IMR-90 (cell line): ENCODE measurements at regions not wholly inside any gene's neighbourhood (a gene's known extent, or its start where the extent isn't known, plus 50 kb on each side); places are given as distances from the start of the nearest gene placed in this dataset.

Experiments used
- ATAC-seq: fragments of 200-7000 bp; cut with Tn5 transposase; 2 replicates; pipeline ENCODE4 v1.9.1; 2020; ENCODE audit warnings: low read depth, mild to moderate bottlenecking, moderate library complexity
- BruUV-seq: library from RNA; stranded (reverse); fragments of 400-500 nt; replicated peaks from 2 replicates; lab custom pipeline; 2021; lab: Mats Ljungman, UMichigan
- CTCF ChIA-PET: fragments of 300-600 bp; formaldehyde crosslinking; extraction: SDS; loops from one replicate; lab custom pipeline; 2021; ENCODE audit warnings: antibody characterized with exemption; lab: Yijun Ruan, JAX
- POLR2A ChIA-PET: fragments of 300-600 bp; sonication (Branson Sonifier 250); formaldehyde crosslinking; loops from one replicate; lab custom pipeline; 2022; ENCODE audit warnings: antibody characterized with exemption; ENCODE audit not compliant: unreplicated experiment; lab: Charles Lee
- DNase-seq: peaks from one replicate; pipeline ENCODE4 v3.0.0; 2013
- H2AFZ ChIP-seq: replicated peaks from 2 replicates; pipeline ENCODE3; 2013; ENCODE audit warnings: low read length, mild to moderate bottlenecking; ENCODE audit not compliant: poor library complexity
- H2AK5ac ChIP-seq: 2 replicates; pipeline ENCODE4 v1.6.1; 2013; ENCODE audit warnings: low read depth, low read length, inconsistent platforms
- H2AK9ac ChIP-seq: replicated peaks from 2 replicates; pipeline ENCODE3; 2013; ENCODE audit warnings: mild to moderate bottlenecking, low read depth, low read length, moderate library complexity; ENCODE audit not compliant: poor library complexity
- H2BK120ac ChIP-seq: 2 replicates; pipeline ENCODE4 v1.6.1; 2013; ENCODE audit warnings: low read depth, low read length, inconsistent platforms
- H2BK15ac ChIP-seq: 3 replicates; pipeline ENCODE4 v1.6.1; 2013; ENCODE audit warnings: low read depth, low read length, inconsistent platforms
- H2BK20ac ChIP-seq: 2 replicates; pipeline ENCODE4 v1.6.1; 2013; ENCODE audit warnings: low read depth, mild to moderate bottlenecking, inconsistent platforms, low read length, moderate library complexity
- H2BK5ac ChIP-seq: 2 replicates; pipeline ENCODE4 v1.6.1; 2013; ENCODE audit warnings: mild to moderate bottlenecking, low read depth, low read length, inconsistent platforms; ENCODE audit not compliant: poor library complexity, severe bottlenecking
- H3K14ac ChIP-seq: replicated peaks from 2 replicates; pipeline ENCODE4 v1.6.1; 2013; ENCODE audit warnings: low read depth, low read length, inconsistent platforms
- H3K18ac ChIP-seq: 2 replicates; pipeline ENCODE4 v1.6.1; 2013; ENCODE audit warnings: low read depth, low read length, control low read depth
- H3K23ac ChIP-seq: 2 replicates; pipeline ENCODE4 v1.6.1; 2013; ENCODE audit warnings: low read depth, low read length, inconsistent platforms
- H3K27ac ChIP-seq: 2 replicates; pipeline ENCODE4 v1.5.1; 2013; ENCODE audit warnings: mild to moderate bottlenecking, control low read depth, low read length; ENCODE audit not compliant: insufficient read depth
- H3K27me3 ChIP-seq: 2 replicates; pipeline ENCODE4 v1.6.1; 2013; ENCODE audit warnings: low read length; ENCODE audit not compliant: control insufficient read depth, insufficient read depth
- H3K36me3 ChIP-seq: 2 replicates; pipeline ENCODE4 v1.6.1; 2013; ENCODE audit warnings: low read length, mixed read lengths; ENCODE audit not compliant: control insufficient read depth, insufficient read depth
- H3K4ac ChIP-seq: 2 replicates; pipeline ENCODE4 v1.6.1; 2013; ENCODE audit warnings: low read depth, low read length, inconsistent platforms
- H3K4me1 ChIP-seq: 2 replicates; pipeline ENCODE4 v1.6.1; 2013; ENCODE audit warnings: low read length, mixed read lengths; ENCODE audit not compliant: control insufficient read depth, insufficient read depth
- H3K4me2 ChIP-seq: 2 replicates; pipeline ENCODE4 v1.6.1; 2013; ENCODE audit warnings: low read depth, mild to moderate bottlenecking, control low read depth, low read length, moderate library complexity
- H3K4me3 ChIP-seq: 2 replicates; pipeline ENCODE4 v1.5.1; 2013; ENCODE audit warnings: low read depth, mild to moderate bottlenecking, control low read depth, low read length, moderate library complexity; ENCODE audit not compliant: insufficient read depth
- H3K56ac ChIP-seq: 2 replicates; pipeline ENCODE4 v1.6.1; 2013; ENCODE audit warnings: low read length, inconsistent platforms; ENCODE audit not compliant: insufficient read depth; ENCODE audit errors: extremely low read depth
- H3K79me1 ChIP-seq, 2 experiments: 2 replicates each; pipeline ENCODE4 v1.6.1; 2013; ENCODE audit warnings: low read length in 2 of 2, inconsistent platforms in 1 of 2, low read depth in 1 of 2
- H3K9ac ChIP-seq: 2 replicates; pipeline ENCODE4 v1.6.1; 2013; ENCODE audit warnings: low read depth, low read length, control low read depth
- H3K9me1 ChIP-seq: 2 replicates; pipeline ENCODE4 v1.6.1; 2013; ENCODE audit warnings: low read length, inconsistent platforms; ENCODE audit not compliant: insufficient read depth
- H3K9me3 ChIP-seq: 2 replicates; pipeline ENCODE4 v1.6.1; 2013; ENCODE audit warnings: low read length; ENCODE audit not compliant: control insufficient read depth, insufficient read depth
- H4K20me1 ChIP-seq: 2 replicates; pipeline ENCODE4 v1.6.1; 2013; ENCODE audit warnings: low read length, inconsistent platforms; ENCODE audit not compliant: insufficient read depth
- H4K5ac ChIP-seq: 2 replicates; pipeline ENCODE4 v1.6.1; 2013; ENCODE audit warnings: mild to moderate bottlenecking, low read depth, low read length, control low read depth
- H4K8ac ChIP-seq, 2 experiments: 2 replicates each; pipeline ENCODE4 v1.6.1; 2013; ENCODE audit warnings: low read depth in 2 of 2, low read length in 2 of 2, control low read depth in 1 of 2, inconsistent platforms in 1 of 2
- H4K91ac ChIP-seq: 2 replicates; pipeline ENCODE4 v1.6.1; 2013; ENCODE audit warnings: low read depth, low read length, inconsistent platforms; ENCODE audit not compliant: insufficient read depth
- RFX5 ChIP-seq: IDR thresholded peaks from 2 replicates; pipeline ENCODE4 v1.8.0; 2012; ENCODE audit warnings: low read depth, mild to moderate bottlenecking, low read length, moderate library complexity
- WGBS, 2 experiments: methylation state at CpG; one replicate each; pipeline versions ENCODE4 v1.1.5 to v1.1.7; 2013; ENCODE audit warnings: missing lambda C conversion rate in 2 of 2; ENCODE audit not compliant: insufficient read length in 1 of 2; ENCODE audit errors: extremely low coverage in 2 of 2; 5-methylcytosine and 5-hydroxymethylcytosine counted together
- dilution Hi-C: fragments of 300-500 bp; cut with HindIII; formaldehyde crosslinking; loops from one replicate; pipeline ENCODE4 v1.14.3; 2018; ENCODE audit warnings: low sequenced_read_pairs; ENCODE audit not compliant: unreplicated experiment
- in situ Hi-C: fragments of 300-500 bp; cut with MboI; formaldehyde crosslinking; loops from 3 replicates; pipeline ENCODE4 v1.14.3; 2019; ENCODE audit warnings: low sequenced_read_pairs, inconsistent platforms, mixed read lengths
- intact Hi-C: fragments of 100-400 bp; cut with micrococcal nuclease; formaldehyde crosslinking; loops from 2 replicates; pipeline ENCODE4 v1.10.0; 2022

- ATAC-seq (no peak), DNase-seq (no peak)
- in situ Hi-C loops: no loop called here
- ChIA-PET POLR2A (no interaction called here), CTCF (no interaction called here)
- no peak overlapping the region for H2BK120ac ChIP-seq
- H4K91ac ChIP-seq: no peak overlapping the region
- no peaks in the 10 kb centered on the region for H4K20me1 ChIP-seq
- H4K8ac ChIP-seq: no peak overlapping the region
- H2BK5ac ChIP-seq: no peak overlapping the region
- no peak overlapping the region for H3K14ac ChIP-seq
- no peaks in the 10 kb centered on the region for H3K79me1 ChIP-seq
- no peak for TF ChIP-seq RFX5
- H3K9me1 ChIP-seq: no peaks in the 10 kb centered on the region
- H2AFZ ChIP-seq: no peak overlapping the region
- no peak overlapping the region for H3K4ac ChIP-seq
- H3K18ac ChIP-seq: no peak overlapping the region
- WGBS, 2 experiments: no CpG with 5 or more reads among the region's 3 CpGs
- no peak overlapping the region for H4K5ac ChIP-seq
- H3K9me3 ChIP-seq: peaks cover 6% of the 10 kb centered on the region
- no peak overlapping the region for H3K9ac ChIP-seq
- H3K23ac ChIP-seq: no peak overlapping the region
- H3K56ac ChIP-seq: no peak overlapping the region
- intact Hi-C loops: no loop called here
- no peak overlapping the region for H2AK5ac ChIP-seq
- dilution Hi-C loops: no loop called here
- no peaks in the 10 kb centered on the region for H3K4me1 ChIP-seq
- H3K27ac ChIP-seq: no peak overlapping the region
- H2BK15ac ChIP-seq: no peak overlapping the region
- no peaks in the 10 kb centered on the region for H3K27me3 ChIP-seq
- H3K4me3 ChIP-seq: no peak overlapping the region
- no TSS peak for BruUV-seq
- H3K4me2 ChIP-seq: no peak overlapping the region
- no peaks in the 10 kb centered on the region for H3K36me3 ChIP-seq
- H2BK20ac ChIP-seq: no peak overlapping the region
- no peak overlapping the region for H2AK9ac ChIP-seq
Observed at GRCh38 chr1:238998577-238998976, 387.8 kb upstream of the CHRM3 start.
